ENCODE measurements at regions not wholly inside any gene's neighbourhood (a gene's known extent, or its start where the extent isn't known, plus 50 kb on each side); places are given as distances from the start of the nearest gene placed in this dataset.

- in situ Hi-C loops (cut with MboI), result no loop called here
- Histone ChIP-seq H3K4me3 (no peak overlapping the region), H2AFZ (ENCODE audit: control insufficient read depth, low read depth, low read length) (no peak overlapping the region), H3K9me3 (replicated peaks; ENCODE audit: control insufficient read depth, insufficient read depth, low read length) (no peaks in the 10 kb centered on the region), H3K4me1 (ENCODE audit: control insufficient read depth, insufficient read depth, low read length) (no peaks in the 10 kb centered on the region), H3K79me2 (ENCODE audit: control insufficient read depth, insufficient read depth, low read length) (no peaks in the 10 kb centered on the region), H3K36me3 (ENCODE audit: control insufficient read depth in 2 of 2, insufficient read depth in 2 of 2, low read length in 1 of 2) (no peaks in the 10 kb centered on the region), H3K4me2 (ENCODE audit: control insufficient read depth, insufficient read depth) (no peak overlapping the region), H3K27me3 (replicated peaks in 1 of 2; ENCODE audit: control insufficient read depth in 2 of 2, insufficient read depth in 2 of 2, low read length in 1 of 2) (no peaks in the 10 kb centered on the region; a peak in 1 of 4 replicates), H3K9ac (ENCODE audit: control insufficient read depth, insufficient read depth, low read length) (no peak overlapping the region), H4K20me1 (ENCODE audit: control insufficient read depth, insufficient read depth) (no peaks in the 10 kb centered on the region), H3K27ac (ENCODE audit: control insufficient read depth, insufficient read depth) (no peak overlapping the region)
- ATAC-seq (no peak), FAIRE-seq (no peak), DNase-seq (ENCODE audit: low read depth, low spot score) (no peak)
- intact Hi-C loops (cut with micrococcal nuclease; ENCODE audit: unreplicated experiment), result no loop called here
- ChIA-PET RAD21 (ENCODE audit: unreplicated experiment) (no interaction called here), SMC1A (ENCODE audit: uncharacterized antibody, unreplicated experiment) (no interaction called here), POLR2A (no interaction called here), CTCF (no interaction called here)
- no TSS peak for BruUV-seq (replicated peaks)
- TF ChIP-seq, protein P1, sequence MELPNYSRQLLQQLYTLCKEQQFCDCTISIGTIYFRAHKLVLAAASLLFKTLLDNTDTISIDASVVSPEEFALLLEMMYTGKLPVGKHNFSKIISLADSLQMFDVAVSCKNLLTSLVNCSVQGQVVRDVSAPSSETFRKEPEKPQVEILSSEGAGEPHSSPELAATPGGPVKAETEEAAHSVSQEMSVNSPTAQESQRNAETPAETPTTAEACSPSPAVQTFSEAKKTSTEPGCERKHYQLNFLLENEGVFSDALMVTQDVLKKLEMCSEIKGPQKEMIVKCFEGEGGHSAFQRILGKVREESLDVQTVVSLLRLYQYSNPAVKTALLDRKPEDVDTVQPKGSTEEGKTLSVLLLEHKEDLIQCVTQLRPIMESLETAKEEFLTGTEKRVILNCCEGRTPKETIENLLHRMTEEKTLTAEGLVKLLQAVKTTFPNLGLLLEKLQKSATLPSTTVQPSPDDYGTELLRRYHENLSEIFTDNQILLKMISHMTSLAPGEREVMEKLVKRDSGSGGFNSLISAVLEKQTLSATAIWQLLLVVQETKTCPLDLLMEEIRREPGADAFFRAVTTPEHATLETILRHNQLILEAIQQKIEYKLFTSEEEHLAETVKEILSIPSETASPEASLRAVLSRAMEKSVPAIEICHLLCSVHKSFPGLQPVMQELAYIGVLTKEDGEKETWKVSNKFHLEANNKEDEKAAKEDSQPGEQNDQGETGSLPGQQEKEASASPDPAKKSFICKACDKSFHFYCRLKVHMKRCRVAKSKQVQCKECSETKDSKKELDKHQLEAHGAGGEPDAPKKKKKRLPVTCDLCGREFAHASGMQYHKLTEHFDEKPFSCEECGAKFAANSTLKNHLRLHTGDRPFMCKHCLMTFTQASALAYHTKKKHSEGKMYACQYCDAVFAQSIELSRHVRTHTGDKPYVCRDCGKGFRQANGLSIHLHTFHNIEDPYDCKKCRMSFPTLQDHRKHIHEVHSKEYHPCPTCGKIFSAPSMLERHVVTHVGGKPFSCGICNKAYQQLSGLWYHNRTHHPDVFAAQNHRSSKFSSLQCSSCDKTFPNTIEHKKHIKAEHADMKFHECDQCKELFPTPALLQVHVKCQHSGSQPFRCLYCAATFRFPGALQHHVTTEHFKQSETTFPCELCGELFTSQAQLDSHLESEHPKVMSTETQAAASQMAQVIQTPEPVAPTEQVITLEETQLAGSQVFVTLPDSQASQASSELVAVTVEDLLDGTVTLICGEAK (IDR thresholded peaks at IDR 0.05; ENCODE audit: borderline replicate concordance), result no peak
- TF ChIP-seq EZH2 (IDR thresholded peaks at IDR 0.05; ENCODE audit: borderline replicate concordance, control insufficient read depth, low read depth, low read length) (no peak), ESRRA (IDR thresholded peaks at IDR 0.05; ENCODE audit: low read length) (no peak), RAD51 (IDR thresholded peaks at IDR 0.05) (no peak), IRF5 (IDR thresholded peaks at IDR 0.05; ENCODE audit: borderline replicate concordance) (no peak), RAD21 (IDR thresholded peaks at IDR 0.05; ENCODE audit: insufficient read depth, low read depth, low read length) (no peak), TAF1 (IDR thresholded peaks at IDR 0.05; ENCODE audit: borderline replicate concordance, low read depth, low read length) (no peak)
- 7% methylated on average over 7 of the region's 7 CpGs for WGBS (ENCODE audit: insufficient coverage, insufficient replicate concordance, low lambda C conversion rate, missing lambda C conversion rate)
Measured at GRCh38 chr14:94944636-94945258, 174.8 kb upstream of the GSC start.

Measured in GM12878 (cell line).